GM12878 (cell line): ENCODE measurements at regions not wholly inside any gene's neighbourhood (a gene's known extent, or its start where the extent isn't known, plus 50 kb on each side); places are given as distances from the start of the nearest gene placed in this dataset.

Experiments used
- ATAC-seq: fragments of 200-7000 bp; cut with Tn5 transposase; 3 replicates; pipeline ENCODE4 v1.9.1; 2020; ENCODE audit warnings: mild to moderate bottlenecking, moderate library complexity
- BruUV-seq: library from RNA; stranded (reverse); fragments of 400-500 nt; replicated peaks from 2 replicates; lab custom pipeline; 2021; lab: Mats Ljungman, UMichigan
- CTCF ChIA-PET: fragments of 300-600 bp; sonication (Branson Sonifier 250); formaldehyde crosslinking; extraction: SDS; loops from one replicate; lab custom pipeline; 2021; ENCODE audit warnings: inconsistent platforms; lab: Yijun Ruan, JAX
- POLR2A ChIA-PET: fragments of 350-600 bp; formaldehyde crosslinking; extraction: SDS; loops from one replicate; lab custom pipeline; 2021; ENCODE audit warnings: inconsistent platforms; lab: Charles Lee
- RAD21 ChIA-PET: fragments of 300-600 bp; sonication (Branson Sonifier 250); formaldehyde crosslinking; loops from one replicate; lab custom pipeline; 2023; ENCODE audit warnings: antibody characterized with exemption; ENCODE audit not compliant: unreplicated experiment; lab: Charles Lee
- SMC1A ChIA-PET: fragments of 300-600 bp; sonication (Branson Sonifier 250); formaldehyde crosslinking; loops from one replicate; lab custom pipeline; 2023; ENCODE audit not compliant: unreplicated experiment, uncharacterized antibody; lab: Charles Lee
- DNase-seq: peaks from one replicate; pipeline ENCODE4 v3.0.0-alpha.2; 2011; ENCODE audit warnings: low read depth, low spot score
- FAIRE-seq: peaks from 3 replicates; lab custom pipeline; 2011; peaks lifted over from hg19 to GRCh38; lab: Jason Lieb, UNC
- H2AFZ ChIP-seq: 2 replicates; pipeline ENCODE4 v1.6.0; 2011; ENCODE audit warnings: low read depth, low read length, control low read depth; ENCODE audit not compliant: control insufficient read depth
- H3K27ac ChIP-seq: 2 replicates; pipeline ENCODE4 v1.5.1; 2011; ENCODE audit warnings: control low read depth; ENCODE audit not compliant: control insufficient read depth, insufficient read depth
- H3K27me3 ChIP-seq, 2 experiments: replicated peaks in 1 of 2; 2 replicates each; pipeline versions ENCODE4 v1.6.0 to v1.6.1; 2011; ENCODE audit warnings: low read length in 1 of 2; ENCODE audit not compliant: control insufficient read depth in 2 of 2, insufficient read depth in 2 of 2
- H3K36me3 ChIP-seq, 2 experiments: 2 replicates each; pipeline ENCODE4 v1.5.1; 2011; ENCODE audit warnings: low read length in 1 of 2; ENCODE audit not compliant: control insufficient read depth in 2 of 2, insufficient read depth in 2 of 2
- H3K4me1 ChIP-seq: 2 replicates; pipeline ENCODE4 v1.6.1; 2011; ENCODE audit warnings: mild to moderate bottlenecking, low read length, moderate library complexity, mixed read lengths; ENCODE audit not compliant: control insufficient read depth, insufficient read depth
- H3K4me2 ChIP-seq: 2 replicates; pipeline ENCODE4 v1.6.0; 2011; ENCODE audit warnings: control low read depth; ENCODE audit not compliant: control insufficient read depth, insufficient read depth
- H3K4me3 ChIP-seq: fragments of 200-600 bp; sonication (generic); 2 replicates; pipeline ENCODE4 v1.5.1; 2016
- H3K79me2 ChIP-seq: 2 replicates; pipeline ENCODE4 v1.6.0; 2011; ENCODE audit warnings: low read length; ENCODE audit not compliant: control insufficient read depth, insufficient read depth
- H3K9ac ChIP-seq: 2 replicates; pipeline ENCODE4 v1.8.0; 2011; ENCODE audit warnings: low read length, control low read depth, mixed read lengths; ENCODE audit not compliant: control insufficient read depth, insufficient read depth
- H3K9me3 ChIP-seq: replicated peaks from 3 replicates; pipeline ENCODE4 v1.5.1; 2011; ENCODE audit warnings: mild to moderate bottlenecking, low read length; ENCODE audit not compliant: control insufficient read depth, insufficient read depth
- H4K20me1 ChIP-seq: 2 replicates; pipeline ENCODE4 v1.6.0; 2011; ENCODE audit not compliant: control insufficient read depth, insufficient read depth
- FOS ChIP-seq: IDR thresholded peaks from 3 replicates; pipeline ENCODE4 v1.6.1; 2011; ENCODE audit warnings: borderline replicate concordance; ENCODE audit not compliant: insufficient read length; ENCODE audit errors: extremely low read depth
- FOXM1 ChIP-seq: IDR thresholded peaks from 2 replicates; pipeline ENCODE4 v1.6.1; 2012; ENCODE audit warnings: low read depth, mild to moderate bottlenecking, inconsistent platforms, low read length, moderate library complexity
- HDAC2 ChIP-seq: fragments of 200-600 bp; sonication (generic); IDR thresholded peaks from 2 replicates; pipeline ENCODE4 v1.6.1; 2017
- HDAC6 ChIP-seq: fragments of 200-600 bp; sonication (generic); IDR thresholded peaks from one replicate; pipeline ENCODE4 v1.8.0; 2017; ENCODE audit warnings: antibody characterized with exemption; ENCODE audit not compliant: unreplicated experiment
- HDGF ChIP-seq: fragments of 450-650 bp; IDR thresholded peaks from 2 replicates; pipeline ENCODE4 v1.6.1; 2016; ENCODE audit warnings: antibody characterized with exemption
- IKZF2 ChIP-seq, 2 experiments: fragments of 450-650 bp; IDR thresholded peaks; 2 replicates each; pipeline ENCODE4 v1.6.1; 2017; ENCODE audit warnings: mild to moderate bottlenecking in 2 of 2, moderate library complexity in 2 of 2
- KDM1A ChIP-seq: fragments of 200-600 bp; sonication (generic); IDR thresholded peaks from 2 replicates; pipeline ENCODE4 v1.6.1; 2016; ENCODE audit warnings: borderline replicate concordance
- NR2C1 ChIP-seq: fragments of 450-650 bp; IDR thresholded peaks from 2 replicates; pipeline ENCODE4 v1.6.1; 2017; ENCODE audit warnings: antibody characterized with exemption, mild to moderate bottlenecking, moderate library complexity
- PAX5 ChIP-seq: IDR thresholded peaks from 2 replicates; pipeline ENCODE4 v1.6.1; 2011; ENCODE audit warnings: low read depth, low read length, borderline replicate concordance
- RFX5 ChIP-seq: IDR thresholded peaks from 2 replicates; pipeline ENCODE4 v1.6.1; 2011; ENCODE audit warnings: low read depth, low read length, improper control_type of control experiment
- SMAD5 ChIP-seq: IDR thresholded peaks from 2 replicates; pipeline ENCODE4 v1.6.1; 2016; ENCODE audit warnings: antibody characterized with exemption, low read depth
- SREBF1 ChIP-seq: IDR thresholded peaks from 2 replicates; pipeline ENCODE4 v1.6.1; 2012; ENCODE audit warnings: mild to moderate bottlenecking, low read length
- SRF ChIP-seq, 2 experiments: IDR thresholded peaks; 2 replicates each; pipeline ENCODE4 v1.6.1; 2011; ENCODE audit warnings: low read depth in 2 of 2, low read length in 2 of 2, mild to moderate bottlenecking in 1 of 2, moderate library complexity in 1 of 2
- TCF12 ChIP-seq: IDR thresholded peaks from 2 replicates; pipeline ENCODE4 v1.6.1; 2011; ENCODE audit warnings: low read depth, mild to moderate bottlenecking, low read length
- YY1 ChIP-seq: IDR thresholded peaks from 2 replicates; pipeline ENCODE4 v1.6.1; 2011; ENCODE audit warnings: low read depth, mild to moderate bottlenecking, low read length
- ZNF24 ChIP-seq: fragments of 450-650 bp; IDR thresholded peaks from 2 replicates; pipeline ENCODE4 v1.6.1; 2017; ENCODE audit warnings: antibody characterized with exemption, mild to moderate bottlenecking
- WGBS: methylation state at CpG from one replicate; pipeline ENCODE4 v1.1.6; 2016; ENCODE audit warnings: low lambda C conversion rate; ENCODE audit not compliant: insufficient replicate concordance, insufficient coverage; ENCODE audit errors: missing lambda C conversion rate; 5-methylcytosine and 5-hydroxymethylcytosine counted together
- in situ Hi-C: fragments of 300-500 bp; cut with MboI; formaldehyde crosslinking; loops from 9 replicates; pipeline ENCODE4 v1.14.3; 2018; ENCODE audit warnings: mixed read lengths
- intact Hi-C: fragments of 100-400 bp; cut with micrococcal nuclease; formaldehyde crosslinking; loops from one replicate; pipeline ENCODE4 v1.14.2; 2022; ENCODE audit not compliant: unreplicated experiment
- TF ChIP-seq, protein P1 (sequence below): IDR thresholded peaks from 2 replicates; pipeline ENCODE4 v1.6.1; 2012; ENCODE audit warnings: low read depth, low read length, improper control_type of control experiment
- TF ChIP-seq, protein P2 (sequence below): fragments of 450-650 bp; IDR thresholded peaks from 2 replicates; pipeline ENCODE4 v1.6.1; 2017; ENCODE audit warnings: mild to moderate bottlenecking, moderate library complexity
- TF ChIP-seq, protein P3 (sequence below): IDR thresholded peaks from 2 replicates; pipeline ENCODE4 v1.6.1; 2012; ENCODE audit warnings: low read depth, low read length, improper control_type of control experiment

DNA sequence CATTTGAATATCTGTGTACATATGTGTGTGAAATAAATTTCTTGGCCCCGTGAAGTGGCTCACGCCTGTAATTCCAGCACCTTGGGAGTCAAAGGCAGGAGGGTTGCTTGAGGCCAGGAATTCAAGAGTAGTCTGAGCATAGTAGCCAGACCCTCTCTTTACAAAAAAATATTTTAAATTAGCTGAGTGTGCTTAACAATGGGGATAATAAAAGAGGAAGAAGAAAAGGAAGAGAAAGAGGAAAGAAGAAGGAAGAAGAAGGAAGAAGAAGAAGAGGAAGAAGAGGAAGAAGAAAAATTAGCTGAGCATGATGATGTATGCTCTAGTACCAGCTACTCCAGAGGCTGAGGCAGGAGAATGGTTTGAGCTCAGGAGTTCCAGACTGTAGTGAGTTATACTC lies 52.1 kb upstream of the XPO1 start:
- Histone ChIP-seq H3K36me3 (no peaks in the 10 kb centered on the region), H3K4me3 (no peak overlapping the region), H3K27ac (no peak overlapping the region), H2AFZ (no peak overlapping the region), H3K9ac (no peak overlapping the region), H3K9me3 (no peaks in the 10 kb centered on the region; the same call in 2 of the 3 replicates), H3K79me2 (no peaks in the 10 kb centered on the region), H3K27me3 (no peaks in the 10 kb centered on the region), H4K20me1 (no peaks in the 10 kb centered on the region), H3K4me2 (no peak overlapping the region), H3K4me1 (no peaks in the 10 kb centered on the region; the same call in none of the 2 replicates)
- ChIA-PET CTCF (no interaction called here), RAD21 (no interaction called here), SMC1A (interaction anchor here (0.7 kb wide), 1 partner anchor 518 kb away, joined by 3 read pairs; no protein-coding TSS in a partner anchor), POLR2A (interaction anchor here (0.6 kb wide), 1 partner anchor 53 kb away, joined by 4 read pairs; no protein-coding TSS in a partner anchor)
- FAIRE-seq (no peak), DNase-seq (no peak), ATAC-seq (no peak)
- WGBS = 83% methylated on average over 2 of the region's 2 CpGs
- BruUV-seq = no TSS peak
- intact Hi-C loops = no loop called here
- in situ Hi-C loops = no loop called here
- TF ChIP-seq SMAD5 (no peak), SREBF1 (no peak), RFX5 (no peak), HDGF (no peak), IKZF2 (IDR thresholded peaks at IDR 0.05) (no peak), ZNF24 (no peak), FOS (no peak), NR2C1 (no peak), YY1 (no peak), TCF12 (no peak), HDAC2 (no peak), HDAC6 (no peak), SRF (IDR thresholded peaks at IDR 0.05; ENCODE audit: low read depth in 2 of 2, low read length in 2 of 2) (no peak), PAX5 (no peak), FOXM1 (no peak), KDM1A (no peak)
- TF ChIP-seq, protein P1, sequence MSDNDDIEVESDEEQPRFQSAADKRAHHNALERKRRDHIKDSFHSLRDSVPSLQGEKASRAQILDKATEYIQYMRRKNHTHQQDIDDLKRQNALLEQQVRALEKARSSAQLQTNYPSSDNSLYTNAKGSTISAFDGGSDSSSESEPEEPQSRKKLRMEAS = no peak
- TF ChIP-seq, protein P2, sequence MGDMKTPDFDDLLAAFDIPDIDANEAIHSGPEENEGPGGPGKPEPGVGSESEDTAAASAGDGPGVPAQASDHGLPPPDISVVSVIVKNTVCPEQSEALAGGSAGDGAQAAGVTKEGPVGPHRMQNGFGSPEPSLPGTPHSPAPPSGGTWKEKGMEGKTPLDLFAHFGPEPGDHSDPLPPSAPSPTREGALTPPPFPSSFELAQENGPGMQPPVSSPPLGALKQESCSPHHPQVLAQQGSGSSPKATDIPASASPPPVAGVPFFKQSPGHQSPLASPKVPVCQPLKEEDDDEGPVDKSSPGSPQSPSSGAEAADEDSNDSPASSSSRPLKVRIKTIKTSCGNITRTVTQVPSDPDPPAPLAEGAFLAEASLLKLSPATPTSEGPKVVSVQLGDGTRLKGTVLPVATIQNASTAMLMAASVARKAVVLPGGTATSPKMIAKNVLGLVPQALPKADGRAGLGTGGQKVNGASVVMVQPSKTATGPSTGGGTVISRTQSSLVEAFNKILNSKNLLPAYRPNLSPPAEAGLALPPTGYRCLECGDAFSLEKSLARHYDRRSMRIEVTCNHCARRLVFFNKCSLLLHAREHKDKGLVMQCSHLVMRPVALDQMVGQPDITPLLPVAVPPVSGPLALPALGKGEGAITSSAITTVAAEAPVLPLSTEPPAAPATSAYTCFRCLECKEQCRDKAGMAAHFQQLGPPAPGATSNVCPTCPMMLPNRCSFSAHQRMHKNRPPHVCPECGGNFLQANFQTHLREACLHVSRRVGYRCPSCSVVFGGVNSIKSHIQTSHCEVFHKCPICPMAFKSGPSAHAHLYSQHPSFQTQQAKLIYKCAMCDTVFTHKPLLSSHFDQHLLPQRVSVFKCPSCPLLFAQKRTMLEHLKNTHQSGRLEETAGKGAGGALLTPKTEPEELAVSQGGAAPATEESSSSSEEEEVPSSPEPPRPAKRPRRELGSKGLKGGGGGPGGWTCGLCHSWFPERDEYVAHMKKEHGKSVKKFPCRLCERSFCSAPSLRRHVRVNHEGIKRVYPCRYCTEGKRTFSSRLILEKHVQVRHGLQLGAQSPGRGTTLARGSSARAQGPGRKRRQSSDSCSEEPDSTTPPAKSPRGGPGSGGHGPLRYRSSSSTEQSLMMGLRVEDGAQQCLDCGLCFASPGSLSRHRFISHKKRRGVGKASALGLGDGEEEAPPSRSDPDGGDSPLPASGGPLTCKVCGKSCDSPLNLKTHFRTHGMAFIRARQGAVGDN = no peak
- TF ChIP-seq, protein P3, sequence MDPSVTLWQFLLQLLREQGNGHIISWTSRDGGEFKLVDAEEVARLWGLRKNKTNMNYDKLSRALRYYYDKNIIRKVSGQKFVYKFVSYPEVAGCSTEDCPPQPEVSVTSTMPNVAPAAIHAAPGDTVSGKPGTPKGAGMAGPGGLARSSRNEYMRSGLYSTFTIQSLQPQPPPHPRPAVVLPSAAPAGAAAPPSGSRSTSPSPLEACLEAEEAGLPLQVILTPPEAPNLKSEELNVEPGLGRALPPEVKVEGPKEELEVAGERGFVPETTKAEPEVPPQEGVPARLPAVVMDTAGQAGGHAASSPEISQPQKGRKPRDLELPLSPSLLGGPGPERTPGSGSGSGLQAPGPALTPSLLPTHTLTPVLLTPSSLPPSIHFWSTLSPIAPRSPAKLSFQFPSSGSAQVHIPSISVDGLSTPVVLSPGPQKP = no peak
